H7 (cell line): ENCODE measurements at regions not wholly inside any gene's neighbourhood (a gene's known extent, or its start where the extent isn't known, plus 50 kb on each side); places are given as distances from the start of the nearest gene placed in this dataset.

Source experiments
- DNase-seq: peaks from one replicate; pipeline ENCODE4 v3.0.0; 2012
- H3K27me3 ChIP-seq: 2 replicates; pipeline ENCODE4 v1.6.0; 2011; ENCODE audit warnings: mild to moderate bottlenecking, low read length; ENCODE audit not compliant: control insufficient read depth, insufficient read depth
- H3K36me3 ChIP-seq: replicated peaks from 2 replicates; pipeline ENCODE4 v1.5.1; 2011; ENCODE audit warnings: low read length; ENCODE audit not compliant: control insufficient read depth, insufficient read depth
- H3K4me3 ChIP-seq: 2 replicates; pipeline ENCODE4 v1.5.1; 2011; ENCODE audit warnings: low read depth, mild to moderate bottlenecking, control low read depth, low read length, moderate library complexity; ENCODE audit not compliant: insufficient read depth

- Histone ChIP-seq H3K4me3 (no peak overlapping the region), H3K27me3 (no peaks in the 10 kb centered on the region), H3K36me3 (no peaks in the 10 kb centered on the region)
- peak; percentile 51 for DNase-seq
These were observed 55.1 kb upstream of the SLC25A26 start for GRCh38 chr3:66165660-66166059.

GRCh38 chr3:66164155-66164554 is 56.6 kb upstream of the SLC25A26 start:
- DNase-seq, result no peak
- Histone ChIP-seq H3K27me3 (no peaks in the 10 kb centered on the region), H3K36me3 (no peaks in the 10 kb centered on the region), H3K4me3 (no peak overlapping the region)

DNA sequence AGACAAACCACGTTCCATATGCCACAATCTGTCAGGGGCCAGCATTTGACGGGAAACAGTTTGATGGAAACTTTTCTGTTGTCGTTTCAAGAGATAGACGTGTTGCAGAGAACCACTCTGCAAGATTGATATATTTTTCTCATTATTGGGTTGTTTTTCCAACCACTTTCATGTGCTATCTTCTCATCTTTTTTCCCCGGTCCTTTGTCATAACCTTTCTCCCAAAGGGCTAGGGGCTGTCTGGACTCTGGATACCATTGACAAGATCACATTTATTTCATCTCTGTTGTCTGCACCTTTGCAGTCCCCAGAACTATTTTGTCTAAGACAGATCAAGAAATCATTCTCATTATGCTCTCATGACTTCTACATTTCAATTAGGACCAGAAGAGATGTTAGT is 57.6 kb upstream of the SLC25A26 start:
- H3K36me3 ChIP-seq, result no peaks in the 10 kb centered on the region
- no peak for DNase-seq
- H3K4me3 ChIP-seq, result no peak overlapping the region
- H3K27me3 ChIP-seq, result no peaks in the 10 kb centered on the region

DNA sequence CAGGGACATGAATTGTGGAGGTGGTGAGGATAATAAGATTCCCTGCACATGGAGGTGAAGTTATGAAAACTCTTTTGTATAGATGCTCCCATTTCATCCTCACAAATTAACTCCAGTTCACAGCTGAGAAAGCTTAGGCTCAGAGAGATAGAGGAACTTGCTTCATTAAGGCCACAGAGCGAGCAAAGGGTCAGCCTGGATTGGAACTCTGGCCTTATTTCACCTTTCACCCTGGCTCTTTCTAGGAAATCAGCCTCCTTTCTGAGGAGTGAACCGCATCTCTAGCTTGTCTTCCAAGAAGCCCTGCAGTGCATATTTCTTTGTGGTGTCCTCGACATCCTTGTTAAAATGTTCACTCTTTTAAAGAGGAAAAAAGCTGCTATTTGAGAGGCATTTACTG is 58.0 kb upstream of the SLC25A26 start:
- no peak for DNase-seq
- Histone ChIP-seq H3K36me3 (no peaks in the 10 kb centered on the region), H3K4me3 (no peak overlapping the region), H3K27me3 (no peaks in the 10 kb centered on the region)

GRCh38 chr3:66158933-66159683 is 61.7 kb upstream of the SLC25A26 start:
- H3K36me3 ChIP-seq, result no peaks in the 10 kb centered on the region
- DNase-seq, result no peak
- no peaks in the 10 kb centered on the region for H3K27me3 ChIP-seq
- H3K4me3 ChIP-seq, result no peak overlapping the region

DNA sequence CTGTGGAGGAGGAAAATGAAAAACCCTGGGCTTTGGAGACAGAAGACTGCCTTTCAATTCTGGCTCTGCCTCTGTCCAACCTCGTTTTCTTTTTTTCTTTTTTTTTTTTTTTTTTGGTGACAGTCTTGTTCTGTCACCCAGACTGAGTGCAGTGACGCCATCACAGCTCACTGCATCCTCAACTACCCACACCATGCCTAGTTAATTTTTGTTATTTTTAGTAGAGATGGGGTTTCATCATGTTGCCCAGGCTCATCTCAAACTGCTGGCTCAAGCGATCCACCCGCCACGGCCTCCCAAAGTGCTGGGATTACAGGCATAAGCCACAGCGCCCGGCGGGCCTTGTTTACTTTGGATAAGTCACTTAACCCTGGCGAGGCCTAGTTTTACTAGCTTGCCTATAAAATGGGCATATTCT is 66.3 kb upstream of the SLC25A26 start:
- Histone ChIP-seq H3K4me3 (no peak overlapping the region), H3K27me3 (no peaks in the 10 kb centered on the region), H3K36me3 (no peaks in the 10 kb centered on the region)
- no peak for DNase-seq

GRCh38 chr3:66153481-66154443 is 67.0 kb upstream of the SLC25A26 start:
- H3K36me3 ChIP-seq, result no peaks in the 10 kb centered on the region
- no peak overlapping the region for H3K4me3 ChIP-seq
- H3K27me3 ChIP-seq, result no peaks in the 10 kb centered on the region
- no peak for DNase-seq

- Histone ChIP-seq H3K27me3 (no peaks in the 10 kb centered on the region), H3K36me3 (no peaks in the 10 kb centered on the region), H3K4me3 (no peak overlapping the region)
- DNase-seq, result no peak
These were observed 68.5 kb upstream of the SLC25A26 start for GRCh38 chr3:66152336-66152735.

- no peak for DNase-seq
- Histone ChIP-seq H3K36me3 (no peaks in the 10 kb centered on the region), H3K27me3 (no peaks in the 10 kb centered on the region), H3K4me3 (no peak overlapping the region)
These were observed 69.8 kb upstream of the SLC25A26 start for GRCh38 chr3:66150977-66151376.

DNA sequence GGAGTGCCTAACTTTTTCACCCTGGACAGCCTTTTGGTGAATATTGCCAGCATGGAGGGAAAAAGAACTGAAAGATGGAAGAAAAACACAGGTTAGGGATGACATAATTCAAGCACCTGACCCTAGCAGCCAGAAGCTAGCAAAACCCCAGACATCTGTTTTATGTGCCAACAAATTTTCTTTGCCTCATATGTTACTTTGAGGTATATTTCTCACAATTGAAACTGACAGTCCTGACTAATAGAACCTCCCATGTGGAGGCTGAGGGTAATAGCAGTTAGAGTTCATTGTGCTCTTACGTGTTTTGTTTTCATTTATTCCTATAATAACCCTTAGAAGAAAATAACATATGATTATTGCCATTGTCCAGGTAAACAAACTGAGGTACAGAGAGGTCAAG is 71.5 kb upstream of the SLC25A26 start:
- DNase-seq, result no peak
- H3K4me3 ChIP-seq, result no peak overlapping the region
- no peaks in the 10 kb centered on the region for H3K36me3 ChIP-seq
- no peaks in the 10 kb centered on the region for H3K27me3 ChIP-seq

DNA sequence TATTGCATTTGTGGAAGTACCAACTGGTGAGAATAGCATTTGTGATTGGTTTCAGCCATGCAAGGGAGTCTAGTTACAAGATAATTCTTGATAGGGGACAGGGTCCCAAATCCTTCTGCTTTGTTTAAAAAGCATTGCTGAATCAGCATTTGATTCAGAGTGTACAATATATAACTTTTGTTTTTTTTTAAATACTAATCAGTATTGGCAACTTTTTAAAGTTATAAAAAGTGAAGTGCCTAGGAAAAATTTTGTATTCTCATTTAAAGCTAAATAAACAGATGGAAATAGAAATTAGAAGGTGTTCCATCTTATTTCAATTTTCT is 75.4 kb upstream of the SLC25A26 start:
- DNase-seq, result no peak
- no peak overlapping the region for H3K4me3 ChIP-seq
- H3K27me3 ChIP-seq, result no peaks in the 10 kb centered on the region

GRCh38 chr3:66144568-66145407 is 76.0 kb upstream of the SLC25A26 start:
- H3K4me3 ChIP-seq, result no peak overlapping the region
- H3K27me3 ChIP-seq, result no peaks in the 10 kb centered on the region
- DNase-seq, result no peak
- no peaks in the 10 kb centered on the region for H3K36me3 ChIP-seq

More for the DNA sequence above, 75.4 kb upstream of the SLC25A26 start:
- H3K36me3 ChIP-seq, result no peaks in the 10 kb centered on the region

DNA sequence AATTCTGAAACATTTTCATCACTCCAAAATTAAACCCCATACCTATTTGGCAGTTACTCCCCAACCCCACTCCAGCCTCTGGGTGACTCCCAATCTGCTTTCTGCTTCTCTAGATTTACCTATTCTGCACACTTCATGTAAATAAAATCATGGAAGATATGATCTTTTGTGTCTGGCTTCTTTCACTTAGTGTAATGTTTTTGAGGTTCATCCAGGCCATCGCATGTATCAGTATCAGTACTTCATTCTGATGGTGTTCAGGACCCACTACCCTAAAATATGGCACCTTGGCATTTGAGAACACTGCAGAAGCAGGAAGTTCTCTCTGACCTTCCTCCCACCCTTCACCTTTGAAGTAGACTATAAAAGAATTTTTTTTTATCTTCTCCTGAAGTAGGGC is 78.7 kb upstream of the SLC25A26 start:
- Histone ChIP-seq H3K27me3 (no peaks in the 10 kb centered on the region), H3K4me3 (no peak overlapping the region), H3K36me3 (no peaks in the 10 kb centered on the region)
- DNase-seq, result no peak

- no peaks in the 10 kb centered on the region for H3K27me3 ChIP-seq
- no peak for DNase-seq
- H3K36me3 ChIP-seq, result no peaks in the 10 kb centered on the region
- H3K4me3 ChIP-seq, result no peak overlapping the region
These were observed 79.9 kb upstream of the SLC25A26 start for GRCh38 chr3:66140743-66141372.
